ENCODE measurements at regions not wholly inside any gene's neighbourhood (a gene's known extent, or its start where the extent isn't known, plus 50 kb on each side); places are given as distances from the start of the nearest gene placed in this dataset.

DNA sequence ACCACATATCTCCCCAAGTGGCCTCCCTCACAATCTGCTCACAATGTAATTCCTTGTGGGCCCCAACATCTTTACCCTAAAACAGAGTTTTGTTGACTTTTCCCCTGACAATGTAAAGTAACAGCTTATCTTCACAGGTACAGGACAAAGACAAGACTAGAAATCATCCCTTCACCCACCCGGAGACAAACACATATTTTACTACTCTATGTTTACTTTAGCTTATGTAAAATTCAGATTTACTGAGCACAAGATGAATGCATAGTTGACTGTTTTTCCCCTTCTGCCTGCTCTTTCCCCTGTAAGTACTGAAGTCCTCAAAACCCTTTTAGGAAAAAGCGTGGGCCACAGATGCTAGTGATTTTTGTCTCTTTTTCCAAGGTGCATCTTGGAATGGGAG lies 61.0 kb downstream of the RPP21 start:
- H3K27me3 Mint-ChIP-seq (ENCODE audit: low read depth, unreplicated experiment) = peaks cover 47% of the 10 kb centered on the region
- Histone ChIP-seq H3K36me3 (ENCODE audit: insufficient read depth, low read length) (no peaks in the 10 kb centered on the region), H4K20me1 (ENCODE audit: insufficient read depth, low read length) (no peaks in the 10 kb centered on the region), H3K4me2 (ENCODE audit: low read length) (no peak overlapping the region), H3K27me3 (ENCODE audit: insufficient read depth, low read length) (peaks cover 18% of the 10 kb centered on the region), H3K27ac (ENCODE audit: low read depth, low read length) (no peak overlapping the region), H3K79me2 (ENCODE audit: insufficient read depth, low read length) (no peaks in the 10 kb centered on the region), H3K9ac (ENCODE audit: low read length) (no peak overlapping the region), H3K4me3 (ENCODE audit: insufficient read depth, low read depth, low read length) (no peak overlapping the region), H2AFZ (ENCODE audit: low read depth, low read length) (no peak overlapping the region), H3K4me1 (ENCODE audit: insufficient read depth, low read length) (no peaks in the 10 kb centered on the region), H3K9me3 (ENCODE audit: insufficient read depth, low read depth, low read length) (peaks cover 3% of the 10 kb centered on the region)
- H3K27ac Mint-ChIP-seq (ENCODE audit: unreplicated experiment) = no peak overlapping the region
- DNase-seq (ENCODE audit: low read depth) (no peak), FAIRE-seq (no peak)
- no peaks in the 10 kb centered on the region for H3K36me3 Mint-ChIP-seq (ENCODE audit: low read depth, unreplicated experiment)
- no peak for TF ChIP-seq CTCF (IDR thresholded peaks at IDR 0.05; ENCODE audit: insufficient read depth, low read depth, low read length)
- no peak for TF ChIP-seq EZH2 (IDR thresholded peaks at IDR 0.05; ENCODE audit: insufficient read depth, low read length)
- H3K4me3 Mint-ChIP-seq (ENCODE audit: unreplicated experiment) = no peak overlapping the region
- H3K4me1 Mint-ChIP-seq (ENCODE audit: low read depth, unreplicated experiment) = no peaks in the 10 kb centered on the region
- H3K9me3 Mint-ChIP-seq (ENCODE audit: unreplicated experiment) = peaks cover 20% of the 10 kb centered on the region

GRCh38 chr6:30409184-30409583 lies 64.2 kb downstream of the RPP21 start:
- Mint-ChIP-seq H3K9me3 (ENCODE audit: unreplicated experiment) (peaks cover 22% of the 10 kb centered on the region), H3K4me1 (ENCODE audit: low read depth, unreplicated experiment) (no peaks in the 10 kb centered on the region), H3K36me3 (ENCODE audit: low read depth, unreplicated experiment) (no peaks in the 10 kb centered on the region), H3K27me3 (ENCODE audit: low read depth, unreplicated experiment) (peaks cover 58% of the 10 kb centered on the region), H3K27ac (ENCODE audit: unreplicated experiment) (no peak overlapping the region), H3K4me3 (ENCODE audit: unreplicated experiment) (no peak overlapping the region)
- Histone ChIP-seq H3K79me2 (ENCODE audit: insufficient read depth, low read length) (no peaks in the 10 kb centered on the region), H3K4me2 (ENCODE audit: low read length) (no peak overlapping the region), H2AFZ (ENCODE audit: low read depth, low read length) (no peak overlapping the region), H3K27me3 (ENCODE audit: insufficient read depth, low read length) (peaks cover 26% of the 10 kb centered on the region), H3K9me3 (ENCODE audit: insufficient read depth, low read depth, low read length) (peaks cover 3% of the 10 kb centered on the region), H4K20me1 (ENCODE audit: insufficient read depth, low read length) (no peaks in the 10 kb centered on the region), H3K27ac (ENCODE audit: low read depth, low read length) (no peak overlapping the region), H3K9ac (ENCODE audit: low read length) (no peak overlapping the region), H3K36me3 (ENCODE audit: insufficient read depth, low read length) (no peaks in the 10 kb centered on the region), H3K4me1 (ENCODE audit: insufficient read depth, low read length) (no peaks in the 10 kb centered on the region), H3K4me3 (ENCODE audit: insufficient read depth, low read depth, low read length) (no peak overlapping the region)
- no peak for FAIRE-seq
- no peak for TF ChIP-seq CTCF (IDR thresholded peaks at IDR 0.05; ENCODE audit: insufficient read depth, low read depth, low read length)
- TF ChIP-seq EZH2 (IDR thresholded peaks at IDR 0.05; ENCODE audit: insufficient read depth, low read length) = no peak
- DNase-seq (ENCODE audit: low read depth) = no peak

DNA sequence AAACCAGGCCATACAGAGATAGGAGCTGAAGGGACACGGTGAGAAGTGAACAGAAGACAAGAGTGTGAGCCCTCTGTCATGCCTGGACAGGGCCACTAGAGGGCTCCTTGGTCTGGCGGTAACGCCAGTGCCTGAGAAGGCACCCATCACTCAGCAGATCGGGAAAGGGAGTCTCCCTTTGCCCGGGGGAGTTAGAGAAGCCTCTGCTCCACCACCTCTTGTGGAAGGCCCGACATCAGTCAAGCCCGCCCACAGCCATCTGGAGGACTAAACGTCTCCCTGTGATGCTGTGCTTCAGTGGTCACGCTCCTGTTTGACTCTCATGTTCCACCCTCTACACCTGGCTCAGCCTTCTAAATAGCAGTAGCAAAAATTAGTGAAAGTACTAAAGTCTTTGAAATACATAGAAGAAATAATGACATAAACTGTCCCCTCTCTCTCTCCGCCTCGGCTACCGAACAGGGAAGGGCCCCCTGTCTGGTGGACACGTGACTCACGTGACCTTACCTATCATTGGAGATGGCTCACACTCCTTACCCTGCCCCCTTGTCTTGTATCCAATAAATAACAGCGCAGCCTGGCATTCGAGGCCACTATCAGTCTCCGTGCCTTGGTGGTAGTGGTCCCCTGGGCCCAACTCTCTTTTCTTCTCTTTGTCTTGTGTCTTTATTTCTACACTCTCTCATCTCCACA lies 66.7 kb downstream of the RPP21 start:
- Mint-ChIP-seq H3K4me3 (ENCODE audit: unreplicated experiment) (no peak overlapping the region), H3K9me3 (ENCODE audit: unreplicated experiment) (peaks cover 24% of the 10 kb centered on the region), H3K27me3 (ENCODE audit: low read depth, unreplicated experiment) (peaks cover 58% of the 10 kb centered on the region), H3K36me3 (ENCODE audit: low read depth, unreplicated experiment) (no peaks in the 10 kb centered on the region), H3K27ac (ENCODE audit: unreplicated experiment) (no peak overlapping the region), H3K4me1 (ENCODE audit: low read depth, unreplicated experiment) (no peaks in the 10 kb centered on the region)
- Histone ChIP-seq H2AFZ (ENCODE audit: low read depth, low read length) (peak overlapping the region; percentile 54), H3K9me3 (ENCODE audit: insufficient read depth, low read depth, low read length) (peaks cover 3% of the 10 kb centered on the region), H3K9ac (ENCODE audit: low read length) (no peak overlapping the region), H3K36me3 (ENCODE audit: insufficient read depth, low read length) (no peaks in the 10 kb centered on the region), H3K4me3 (ENCODE audit: insufficient read depth, low read depth, low read length) (no peak overlapping the region), H4K20me1 (ENCODE audit: insufficient read depth, low read length) (no peaks in the 10 kb centered on the region), H3K27ac (ENCODE audit: low read depth, low read length) (no peak overlapping the region), H3K27me3 (ENCODE audit: insufficient read depth, low read length) (peaks cover 24% of the 10 kb centered on the region), H3K4me1 (ENCODE audit: insufficient read depth, low read length) (no peaks in the 10 kb centered on the region), H3K4me2 (ENCODE audit: low read length) (no peak overlapping the region), H3K79me2 (ENCODE audit: insufficient read depth, low read length) (no peaks in the 10 kb centered on the region)
- DNase-seq (ENCODE audit: low read depth) (peak; percentile 5), FAIRE-seq (no peak)
- TF ChIP-seq CTCF (IDR thresholded peaks at IDR 0.05; ENCODE audit: insufficient read depth, low read depth, low read length) (peak; percentile 60), EZH2 (IDR thresholded peaks at IDR 0.05; ENCODE audit: insufficient read depth, low read length) (no peak)
